ENCODE measurements at regions not wholly inside any gene's neighbourhood (a gene's known extent, or its start where the extent isn't known, plus 50 kb on each side); places are given as distances from the start of the nearest gene placed in this dataset.

- TF ChIP-seq POLR2A (conservative IDR thresholded peaks at IDR 0.05), result no peak
- TF ChIP-seq CTCF (IDR thresholded peaks at IDR 0.05 in 2 of 3, conservative IDR thresholded peaks at IDR 0.05 in 1 of 3; ENCODE audit: insufficient read depth in 2 of 3, low read depth in 1 of 3, low read length in 3 of 3), result no peak
- no peak for TF ChIP-seq REST (IDR thresholded peaks at IDR 0.05; ENCODE audit: borderline replicate concordance)
- no peak for TF ChIP-seq REST (CRISPR knock-in tag; IDR thresholded peaks at IDR 0.05; ENCODE audit: low read depth)
Observed at GRCh38 chrX:110536816-110537215, 178.2 kb downstream of the RTL9 start.
